Ascending aorta (tissue), 2 donors: ENCODE measurements at regions not wholly inside any gene's neighbourhood (a gene's known extent, or its start where the extent isn't known, plus 50 kb on each side); places are given as distances from the start of the nearest gene placed in this dataset.

Experiments
- DNase-seq, 2 donors: peaks; one replicate each; pipeline ENCODE4 v3.0.0-alpha.2; 2019; ENCODE audit warnings: low spot score in 2 of 2
- H3K27ac ChIP-seq, 2 donors: fragments of 200-600 bp; sonication (generic); one replicate each; pipeline ENCODE4 v1.5.1; 2016 to 2017; ENCODE audit warnings: mild to moderate bottlenecking in 1 of 2
- H3K27me3 ChIP-seq: fragments of 200-600 bp; sonication (generic); one replicate; pipeline ENCODE4 v1.5.1; 2017
- H3K36me3 ChIP-seq, 2 donors: fragments of 200-600 bp; sonication (generic); one replicate each; pipeline ENCODE4 v1.5.1; 2016
- H3K4me1 ChIP-seq, 2 donors: fragments of 200-600 bp; sonication (generic); one replicate each; pipeline ENCODE4 v1.5.1; 2016 to 2017; ENCODE audit warnings: mild to moderate bottlenecking in 1 of 2
- H3K4me3 ChIP-seq, 2 donors: fragments of 200-600 bp; sonication (generic); one replicate each; pipeline ENCODE4 v1.5.1; 2016 to 2017; ENCODE audit warnings: mild to moderate bottlenecking in 1 of 2
- H3K9me3 ChIP-seq, 2 donors: fragments of 200-600 bp; sonication (generic); one replicate each; pipeline ENCODE4 v1.5.1; 2016
- CTCF ChIP-seq, 3 experiments: fragments of 200-600 bp in 2 of 3; fragments of 450-650 bp in 1 of 3; sonication (generic) in 2 of 3; IDR thresholded peaks; one replicate each; pipeline ENCODE4 v1.5.1; 2016 to 2019; ENCODE audit warnings: antibody characterized with exemption in 3 of 3, mild to moderate bottlenecking in 1 of 3, moderate library complexity in 1 of 3
- intact Hi-C: fragments of 100-400 bp; cut with DNase I; formaldehyde crosslinking; loops from one replicate; pipeline ENCODE4 v1.15.1; 2023

DNA sequence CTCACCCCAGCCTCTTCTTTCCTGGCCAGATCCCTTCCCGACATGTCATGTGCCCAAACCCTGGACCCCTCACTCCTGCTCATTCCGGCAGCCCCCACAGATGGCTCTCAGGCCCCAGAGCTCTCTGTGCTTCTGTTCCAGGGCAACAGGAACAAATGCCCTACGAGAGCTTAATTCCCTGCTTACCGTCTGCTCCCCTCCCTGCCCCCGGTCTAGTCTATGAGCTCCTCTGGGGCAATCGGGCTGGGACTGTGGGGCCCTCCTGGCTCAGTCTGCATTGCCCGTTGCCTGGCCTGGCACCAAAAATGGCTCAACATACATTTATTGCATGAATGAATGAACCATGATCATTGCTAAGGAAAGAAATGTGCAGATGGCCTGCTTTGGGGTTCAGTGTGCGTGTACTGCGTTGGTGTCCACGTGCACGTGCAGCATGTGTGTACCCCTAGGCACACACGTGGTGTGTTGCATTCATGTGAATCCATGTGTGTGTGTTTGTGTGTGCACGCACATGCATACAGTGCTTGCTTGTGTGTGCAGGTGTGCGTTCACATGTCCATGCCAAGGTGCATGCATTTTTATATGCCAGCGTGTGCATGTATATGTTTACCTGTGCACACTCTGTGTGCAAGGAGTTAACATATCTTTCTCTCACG is 201.2 kb upstream of the IER5L start:
- DNase-seq = no peak
- TF ChIP-seq CTCF (IDR thresholded peaks at IDR 0.05) = no peak
- Histone ChIP-seq H3K27ac (no peak overlapping the region), H3K36me3 (no peaks in the 10 kb centered on the region), H3K27me3 (no peaks in the 10 kb centered on the region), H3K4me1 (peaks cover 4 to 17% of the 10 kb centered on the region in 2 donors), H3K4me3 (no peak overlapping the region), H3K9me3 (no peaks in the 10 kb centered on the region)
- intact Hi-C loops = no loop called here

GRCh38 chr9:129377931-129378661 is 200.0 kb upstream of the IER5L start:
- TF ChIP-seq CTCF (IDR thresholded peaks at IDR 0.05) = no peak
- no peak for DNase-seq

GRCh38 chr9:129377181-129377580 is 199.1 kb upstream of the IER5L start:
- H3K4me1 ChIP-seq = peaks cover 0 to under 1% of the 10 kb centered on the region in 2 donors
- TF ChIP-seq CTCF (IDR thresholded peaks at IDR 0.05) = no peak
- intact Hi-C loops = no loop called here
- H3K27ac ChIP-seq = no peak overlapping the region
- H3K4me3 ChIP-seq = no peak overlapping the region
- no peaks in the 10 kb centered on the region for H3K27me3 ChIP-seq
- H3K36me3 ChIP-seq = no peaks in the 10 kb centered on the region
- DNase-seq = no peak
- no peaks in the 10 kb centered on the region for H3K9me3 ChIP-seq

More at GRCh38 chr9:129377931-129378661, 200.0 kb upstream of the IER5L start:
- H3K9me3 ChIP-seq = no peaks in the 10 kb centered on the region
- H3K4me3 ChIP-seq = no peak overlapping the region
- intact Hi-C loops = no loop called here
- no peaks in the 10 kb centered on the region for H3K36me3 ChIP-seq
- H3K27ac ChIP-seq = no peak overlapping the region
- peaks cover 4 to 9% of the 10 kb centered on the region in 2 donors for H3K4me1 ChIP-seq
- no peaks in the 10 kb centered on the region for H3K27me3 ChIP-seq

DNA sequence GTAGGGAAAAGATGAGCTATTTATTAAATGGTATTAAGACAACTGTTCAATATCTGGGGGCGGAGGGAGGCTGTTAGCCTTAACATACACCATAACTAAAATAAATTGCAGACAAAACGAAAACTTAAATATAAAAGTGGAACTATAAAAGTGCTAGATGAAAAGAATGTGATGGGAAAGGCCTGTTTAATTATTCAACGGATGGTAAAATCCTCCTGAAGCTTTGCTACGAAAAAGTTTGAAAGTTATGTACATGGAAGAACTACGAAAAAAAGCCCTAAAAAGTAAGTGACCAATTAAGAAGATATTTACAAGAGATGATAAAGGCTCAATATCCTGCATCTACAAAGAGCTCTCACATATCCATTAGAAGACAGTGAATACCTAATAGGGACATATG is 197.8 kb upstream of the IER5L start:
- Histone ChIP-seq H3K4me1 (no peaks in the 10 kb centered on the region), H3K27me3 (no peaks in the 10 kb centered on the region), H3K4me3 (no peak overlapping the region), H3K9me3 (peaks cover under 1 to 3% of the 10 kb centered on the region in 2 donors), H3K27ac (no peak overlapping the region), H3K36me3 (no peaks in the 10 kb centered on the region)
- no peak for DNase-seq
- intact Hi-C loops = no loop called here
- no peak for TF ChIP-seq CTCF (IDR thresholded peaks at IDR 0.05)

- Histone ChIP-seq H3K4me1 (no peaks in the 10 kb centered on the region), H3K9me3 (peaks cover 7 to 9% of the 10 kb centered on the region in 2 donors), H3K27ac (no peak overlapping the region), H3K4me3 (no peak overlapping the region), H3K36me3 (no peaks in the 10 kb centered on the region), H3K27me3 (no peaks in the 10 kb centered on the region)
- no peak for DNase-seq
- TF ChIP-seq CTCF (IDR thresholded peaks at IDR 0.05) = no peak
- intact Hi-C loops = no loop called here
These were observed 196.6 kb upstream of the IER5L start for GRCh38 chr9:129374651-129375050.
